ENCODE measurements at regions not wholly inside any gene's neighbourhood (a gene's known extent, or its start where the extent isn't known, plus 50 kb on each side); places are given as distances from the start of the nearest gene placed in this dataset.
"Not testable (repeated sequence)": the region's sequence is repeated elsewhere in the genome, so short reads cannot be mapped to it uniquely, and the experiment has no call there.

DNA sequence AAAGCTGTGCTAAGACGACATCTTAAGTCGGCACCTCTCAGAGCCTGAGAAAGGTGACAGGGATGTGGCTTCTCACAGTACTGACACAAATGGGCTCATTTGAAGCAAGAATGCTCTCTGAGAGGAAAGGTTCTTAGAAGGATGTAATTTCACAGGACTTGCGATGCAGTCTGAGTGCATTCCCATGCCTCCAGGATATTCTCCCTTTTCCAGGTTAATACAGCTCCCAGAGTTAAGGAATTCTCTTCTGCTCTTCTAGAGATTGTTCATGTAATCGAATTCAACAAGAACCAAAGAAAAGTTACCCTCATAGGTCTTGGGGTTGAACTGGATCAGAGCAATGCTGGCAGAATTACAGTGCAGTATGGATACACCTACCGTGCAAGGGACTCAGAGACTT, 131.0 kb downstream of the GALR1 start:
- ATAC-seq (no peak), DNase-seq (no peak)
- peaks cover 59% of the 10 kb centered on the region for H3K27me3 Mint-ChIP-seq
- peaks cover 4% of the 10 kb centered on the region for H3K4me1 Mint-ChIP-seq
- H3K4me3 Mint-ChIP-seq: no peak overlapping the region
- no peaks in the 10 kb centered on the region for H3K36me3 Mint-ChIP-seq (ENCODE audit: low read depth)
- no peaks in the 10 kb centered on the region for H3K9me3 ChIP-seq (ENCODE audit: control insufficient read depth, low read length, poor library complexity, severe bottlenecking)
- no peak overlapping the region for H3K27ac Mint-ChIP-seq

DNA sequence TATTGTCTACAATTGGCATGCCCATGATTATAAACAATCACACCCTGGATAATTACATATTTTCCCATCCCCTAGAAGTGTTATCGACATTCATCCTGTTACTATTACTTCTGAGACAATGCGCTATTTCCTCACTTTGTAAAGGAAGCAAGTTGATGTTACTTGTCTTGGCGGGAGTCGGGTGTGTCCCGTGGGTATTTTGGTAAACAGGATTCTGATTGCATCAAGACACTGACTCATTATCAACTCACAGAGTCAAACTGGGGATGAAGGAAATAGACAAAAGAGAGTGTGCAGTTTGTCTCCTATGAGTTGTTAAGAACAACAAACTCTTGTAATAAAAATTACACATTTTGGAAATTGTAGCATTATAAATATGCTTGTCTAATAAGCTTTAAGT, 142.7 kb downstream of the GALR1 start:
- Mint-ChIP-seq H3K27ac (no peak overlapping the region), H3K4me3 (no peak overlapping the region), H3K36me3 (ENCODE audit: low read depth) (no peaks in the 10 kb centered on the region), H3K27me3 (peaks cover 45% of the 10 kb centered on the region), H3K4me1 (peaks cover 3% of the 10 kb centered on the region)
- DNase-seq (no peak), ATAC-seq (no peak)
- no peaks in the 10 kb centered on the region for H3K9me3 ChIP-seq (ENCODE audit: control insufficient read depth, low read length, poor library complexity, severe bottlenecking)

DNA sequence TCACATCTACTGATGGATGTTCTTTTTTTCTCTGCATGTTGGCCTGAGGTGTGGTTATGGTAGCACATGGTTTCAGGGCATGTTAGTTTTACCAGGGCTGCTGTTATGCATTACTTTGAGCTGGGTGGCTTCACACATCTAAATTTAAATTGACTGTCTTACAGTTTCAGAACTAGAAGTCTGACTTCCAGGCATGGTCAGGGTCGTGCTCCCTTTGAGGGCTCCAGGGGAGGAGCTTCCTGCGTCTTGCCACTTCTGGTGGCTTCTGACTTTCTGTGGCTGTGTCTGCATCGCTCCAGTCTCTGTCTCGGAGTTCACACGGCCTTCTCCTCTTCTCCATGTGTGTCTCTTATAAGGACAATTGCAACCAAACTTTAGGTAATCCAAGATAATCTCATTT, 143.9 kb downstream of the GALR1 start:
- H3K9me3 ChIP-seq (ENCODE audit: control insufficient read depth, low read length, poor library complexity, severe bottlenecking): no peaks in the 10 kb centered on the region
- Mint-ChIP-seq H3K36me3 (ENCODE audit: low read depth) (no peaks in the 10 kb centered on the region), H3K27me3 (peaks cover 42% of the 10 kb centered on the region), H3K4me3 (no peak overlapping the region), H3K4me1 (no peaks in the 10 kb centered on the region), H3K27ac (no peak overlapping the region)
- DNase-seq: no peak
- ATAC-seq: no peak

DNA sequence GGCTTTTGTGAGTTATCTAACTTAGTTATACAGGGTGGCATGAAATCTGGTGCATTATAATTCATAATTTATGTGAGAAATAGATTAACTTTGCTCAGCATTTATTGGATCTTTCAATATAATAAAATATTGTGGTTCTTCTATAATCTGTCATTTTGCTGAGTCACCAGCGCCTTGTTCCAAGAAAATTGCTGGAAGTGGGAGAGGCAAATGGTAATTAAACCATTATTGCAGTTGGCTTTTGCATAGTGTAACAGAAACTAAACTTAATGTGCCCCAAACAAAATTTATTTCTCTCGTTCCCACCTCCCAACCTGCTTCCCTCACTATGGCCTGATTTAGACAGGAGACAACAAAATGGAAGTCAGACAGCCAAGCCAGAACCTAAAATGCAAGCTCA, 146.3 kb downstream of the GALR1 start:
- no peak overlapping the region for H3K4me3 Mint-ChIP-seq
- peaks cover 35% of the 10 kb centered on the region for H3K27me3 Mint-ChIP-seq
- no peaks in the 10 kb centered on the region for H3K4me1 Mint-ChIP-seq
- DNase-seq (no peak), ATAC-seq (no peak)
- no peaks in the 10 kb centered on the region for H3K9me3 ChIP-seq (ENCODE audit: control insufficient read depth, low read length, poor library complexity, severe bottlenecking)
- H3K36me3 Mint-ChIP-seq (ENCODE audit: low read depth): no peaks in the 10 kb centered on the region
- no peak overlapping the region for H3K27ac Mint-ChIP-seq

DNA sequence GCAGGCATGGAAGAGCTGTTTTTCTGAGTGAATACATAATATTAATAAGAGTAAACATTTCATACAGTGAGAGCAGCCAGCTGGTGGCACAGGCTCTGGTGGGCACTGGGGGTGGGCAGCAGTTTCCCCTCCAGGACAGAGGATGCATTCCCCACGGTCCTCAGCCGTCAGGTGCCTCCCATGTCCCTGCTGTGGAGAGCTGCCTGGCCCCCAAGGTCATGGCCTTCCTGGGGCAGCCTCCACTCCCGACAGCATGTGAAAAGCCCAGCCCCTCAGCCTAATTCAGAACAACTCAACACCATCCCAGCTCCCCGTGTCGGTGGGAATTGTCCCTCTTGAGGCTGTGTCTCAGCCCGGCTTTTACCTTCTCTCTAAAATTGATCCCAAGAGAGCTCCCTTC, 147.4 kb downstream of the GALR1 start:
- DNase-seq: no peak
- Mint-ChIP-seq H3K4me3 (no peak overlapping the region), H3K36me3 (ENCODE audit: low read depth) (no peaks in the 10 kb centered on the region), H3K27ac (no peak overlapping the region), H3K4me1 (no peaks in the 10 kb centered on the region), H3K27me3 (peaks cover 35% of the 10 kb centered on the region)
- no peak for ATAC-seq
- H3K9me3 ChIP-seq (ENCODE audit: control insufficient read depth, low read length, poor library complexity, severe bottlenecking): no peaks in the 10 kb centered on the region

GRCh38 chr18:77397617-77398016, 148.0 kb downstream of the GALR1 start:
- H3K4me1 Mint-ChIP-seq: no peaks in the 10 kb centered on the region
- no peaks in the 10 kb centered on the region for H3K36me3 Mint-ChIP-seq (ENCODE audit: low read depth)
- DNase-seq (no peak), ATAC-seq (no peak)
- H3K27ac Mint-ChIP-seq: no peak overlapping the region
- H3K4me3 Mint-ChIP-seq: no peak overlapping the region
- H3K27me3 Mint-ChIP-seq: peaks cover 35% of the 10 kb centered on the region
- H3K9me3 ChIP-seq (ENCODE audit: control insufficient read depth, low read length, poor library complexity, severe bottlenecking): no peaks in the 10 kb centered on the region

DNA sequence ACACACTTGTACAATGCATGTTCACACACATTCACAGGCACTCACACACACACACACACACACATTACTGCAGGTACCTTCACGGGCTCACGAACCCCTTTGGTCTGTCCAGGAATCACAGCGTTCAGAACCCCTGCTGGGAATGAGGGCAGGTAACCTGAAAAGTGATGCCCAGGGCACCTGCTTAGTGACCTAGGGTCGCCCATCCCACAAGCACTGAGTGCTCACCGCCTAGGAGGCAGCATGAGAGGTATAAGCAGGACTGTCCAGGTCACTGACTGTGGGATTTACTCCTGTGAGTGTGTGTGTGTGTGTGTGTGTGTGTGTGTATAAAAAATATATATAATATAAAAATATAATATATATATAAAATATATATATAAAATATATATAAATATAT, 150.9 kb downstream of the GALR1 start:
- H3K9me3 ChIP-seq (ENCODE audit: control insufficient read depth, low read length, poor library complexity, severe bottlenecking): no peaks in the 10 kb centered on the region
- H3K27me3 Mint-ChIP-seq: peaks cover 17% of the 10 kb centered on the region
- H3K36me3 Mint-ChIP-seq (ENCODE audit: low read depth): no peaks in the 10 kb centered on the region
- ATAC-seq (no peak), DNase-seq (no peak)
- no peak overlapping the region for H3K27ac Mint-ChIP-seq
- H3K4me1 Mint-ChIP-seq: no peaks in the 10 kb centered on the region
- no peak overlapping the region for H3K4me3 Mint-ChIP-seq

- Mint-ChIP-seq H3K4me1 (no peaks in the 10 kb centered on the region), H3K4me3 (no peak overlapping the region), H3K36me3 (ENCODE audit: low read depth) (no peaks in the 10 kb centered on the region), H3K27me3 (peaks cover 16% of the 10 kb centered on the region), H3K27ac (no peak overlapping the region)
- no peak for ATAC-seq
- H3K9me3 ChIP-seq (ENCODE audit: control insufficient read depth, low read length, poor library complexity, severe bottlenecking): no peaks in the 10 kb centered on the region
- no peak for DNase-seq
Observed at GRCh38 chr18:77401173-77401572, 151.5 kb downstream of the GALR1 start.

DNA sequence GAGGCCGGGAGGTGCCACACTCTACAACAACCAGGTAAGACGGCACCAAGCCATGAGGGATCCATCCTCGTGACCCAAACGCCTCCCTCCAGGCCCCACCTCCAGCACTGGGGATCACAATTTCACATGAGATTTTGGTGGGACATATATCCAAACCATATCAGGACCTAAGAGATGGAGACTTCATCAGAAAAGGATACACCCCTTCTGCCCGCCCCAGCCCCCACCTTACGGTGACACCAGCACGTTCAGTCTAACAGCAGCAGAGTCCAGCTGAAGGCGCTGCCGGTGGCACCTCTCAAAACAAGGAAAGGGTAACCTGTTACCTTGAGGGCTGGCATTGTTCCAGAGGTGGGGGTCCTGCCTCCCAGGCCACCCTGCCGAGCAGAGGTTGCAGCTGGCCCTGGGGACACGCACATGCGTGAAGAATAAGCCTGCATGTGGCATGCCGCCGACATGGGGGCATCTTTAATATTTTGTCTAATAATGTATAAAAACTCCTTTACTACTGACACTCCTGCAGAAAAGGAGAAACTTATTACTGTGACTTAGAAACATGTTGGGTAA, 154.4 kb downstream of the GALR1 start:
- Mint-ChIP-seq H3K27ac (no peak overlapping the region), H3K27me3 (peaks cover 2% of the 10 kb centered on the region), H3K4me3 (no peak overlapping the region), H3K4me1 (no peaks in the 10 kb centered on the region), H3K36me3 (ENCODE audit: low read depth) (no peaks in the 10 kb centered on the region)
- DNase-seq (no peak), ATAC-seq (no peak)
- no peaks in the 10 kb centered on the region for H3K9me3 ChIP-seq (ENCODE audit: control insufficient read depth, low read length, poor library complexity, severe bottlenecking)

- no peak for DNase-seq
- Mint-ChIP-seq H3K4me1 (no peaks in the 10 kb centered on the region), H3K27me3 (peaks cover 9% of the 10 kb centered on the region), H3K36me3 (ENCODE audit: low read depth) (no peaks in the 10 kb centered on the region), H3K27ac (no peak overlapping the region), H3K4me3 (no peak overlapping the region)
- ATAC-seq: no peak
- H3K9me3 ChIP-seq (ENCODE audit: control insufficient read depth, low read length, poor library complexity, severe bottlenecking): no peaks in the 10 kb centered on the region
Observed at GRCh38 chr18:77405096-77405495, 155.4 kb downstream of the GALR1 start.

DNA sequence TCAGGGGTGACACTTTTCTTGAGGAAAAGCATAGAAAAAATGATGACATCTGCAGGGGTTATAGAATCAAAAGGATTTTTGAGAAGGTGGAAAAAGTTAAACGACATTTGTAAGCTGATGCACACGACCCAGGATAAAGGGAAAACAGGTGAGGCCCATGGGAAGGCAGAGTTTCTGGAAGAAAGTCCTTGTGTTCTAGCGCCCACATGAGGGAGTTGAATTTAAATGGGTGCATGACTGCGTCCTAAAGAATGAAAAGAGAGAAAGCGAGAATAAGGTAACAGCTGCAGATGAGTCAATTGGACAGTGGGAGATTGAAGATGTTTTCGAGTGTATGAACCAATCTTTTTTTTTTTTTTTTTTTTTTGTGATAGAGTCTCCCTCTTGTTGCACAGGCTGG, 158.1 kb downstream of the GALR1 start:
- H3K4me3 Mint-ChIP-seq: no peak overlapping the region
- peaks cover 9% of the 10 kb centered on the region for H3K27me3 Mint-ChIP-seq
- no peak overlapping the region for H3K27ac Mint-ChIP-seq
- no peaks in the 10 kb centered on the region for H3K9me3 ChIP-seq (ENCODE audit: control insufficient read depth, low read length, poor library complexity, severe bottlenecking)
- H3K4me1 Mint-ChIP-seq: no peaks in the 10 kb centered on the region
- ATAC-seq (no peak), DNase-seq (no peak)
- H3K36me3 Mint-ChIP-seq (ENCODE audit: low read depth): no peaks in the 10 kb centered on the region

DNA sequence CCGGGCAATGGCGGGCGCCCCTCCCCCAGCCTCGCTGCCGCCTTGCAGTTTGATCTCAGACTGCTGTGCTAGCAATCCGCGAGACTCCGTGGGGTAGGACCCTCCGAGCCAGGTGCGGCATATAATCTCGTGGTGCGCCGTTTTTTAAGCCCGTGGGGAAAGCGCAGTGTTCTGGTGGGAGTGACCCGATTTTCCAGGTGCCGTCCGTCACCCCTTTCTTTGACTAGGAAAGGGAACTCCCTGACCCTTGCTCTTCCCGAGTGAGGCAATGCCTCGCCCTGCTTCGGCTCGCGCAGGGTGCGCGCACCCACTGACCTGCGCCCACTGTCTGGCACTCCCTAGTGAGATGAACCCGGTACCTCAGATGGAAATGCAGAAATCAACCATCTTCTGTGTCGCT, 171.9 kb downstream of the GALR1 start:
- not testable (repeated sequence) for H3K9me3 ChIP-seq (ENCODE audit: control insufficient read depth, low read length, poor library complexity, severe bottlenecking); DNase-seq; H3K4me3 Mint-ChIP-seq; H3K36me3 Mint-ChIP-seq (ENCODE audit: low read depth); ATAC-seq; H3K4me1 Mint-ChIP-seq; H3K27ac Mint-ChIP-seq
- H3K27me3 Mint-ChIP-seq: peaks cover 15% of the 10 kb centered on the region

GRCh38 chr18:77422974-77423867, 173.6 kb downstream of the GALR1 start:
- Mint-ChIP-seq H3K4me3 (no peak overlapping the region), H3K4me1 (no peaks in the 10 kb centered on the region), H3K27me3 (peaks cover 25% of the 10 kb centered on the region), H3K36me3 (ENCODE audit: low read depth) (no peaks in the 10 kb centered on the region), H3K27ac (no peak overlapping the region)
- H3K9me3 ChIP-seq (ENCODE audit: control insufficient read depth, low read length, poor library complexity, severe bottlenecking): no peaks in the 10 kb centered on the region
- no peak for ATAC-seq
- no peak for DNase-seq

DNA sequence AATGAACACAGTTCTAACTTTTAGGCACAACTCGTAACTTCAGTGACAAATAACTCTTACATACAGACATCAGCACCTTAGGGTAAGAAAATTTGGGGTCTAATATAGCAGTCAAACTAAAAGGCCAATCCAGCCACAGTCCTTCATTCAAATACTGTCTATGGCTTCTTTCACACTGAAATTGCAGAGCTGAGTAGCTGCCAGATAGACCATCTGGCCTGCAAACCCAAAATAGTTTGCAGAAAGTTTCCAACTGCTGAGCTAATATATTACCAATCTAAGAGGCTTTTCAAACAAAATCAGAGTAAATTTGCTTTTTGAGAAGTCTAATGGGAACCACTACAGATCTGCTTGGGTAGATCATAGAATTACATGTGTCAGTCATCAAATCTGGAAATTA, 183.4 kb downstream of the GALR1 start:
- H3K9me3 ChIP-seq (ENCODE audit: control insufficient read depth, low read length, poor library complexity, severe bottlenecking): no peaks in the 10 kb centered on the region
- Mint-ChIP-seq H3K4me3 (no peak overlapping the region), H3K36me3 (ENCODE audit: low read depth) (no peaks in the 10 kb centered on the region), H3K4me1 (no peaks in the 10 kb centered on the region), H3K27ac (no peak overlapping the region), H3K27me3 (peaks cover 42% of the 10 kb centered on the region)
- no peak for DNase-seq
- no peak for ATAC-seq

Data from T-helper 17 cell (primary cell).